Inflammatory macrophage treated with lipopolysaccharide for 1 hour (primary cell): ENCODE measurements at regions not wholly inside any gene's neighbourhood (a gene's known extent, or its start where the extent isn't known, plus 50 kb on each side); places are given as distances from the start of the nearest gene placed in this dataset.
A peak's percentile ranks its signal among the peaks of the same experiment; 100 is the strongest.

ENCODE experiments used
- DNase-seq, 2 donors: peaks; one replicate each; pipeline ENCODE4 v3.0.0-alpha.2; 2020 to 2022

GRCh38 chr5:7955476-7955875 lies 86.5 kb downstream of the MTRR start:
- no peak for DNase-seq

- no peak for DNase-seq
Observed at GRCh38 chr5:7957329-7957728, 88.4 kb downstream of the MTRR start.

GRCh38 chr5:7960142-7960541 lies 91.2 kb downstream of the MTRR start:
- no peak for DNase-seq

GRCh38 chr5:7961540-7961939 lies 92.6 kb downstream of the MTRR start:
- no peak for DNase-seq

- DNase-seq: no peak
Observed at GRCh38 chr5:7970816-7971215, 101.9 kb downstream of the MTRR start.

GRCh38 chr5:7976411-7977190 lies 107.7 kb downstream of the MTRR start:
- DNase-seq: no peak

GRCh38 chr5:7978114-7978513 lies 109.2 kb downstream of the MTRR start:
- DNase-seq: no peak

GRCh38 chr5:7978991-7979390 lies 110.0 kb downstream of the MTRR start:
- DNase-seq: no peak

GRCh38 chr5:7980881-7981280 lies 111.9 kb downstream of the MTRR start:
- no peak for DNase-seq

- no peak for DNase-seq
Observed at GRCh38 chr5:7983433-7983832, 114.5 kb downstream of the MTRR start.

GRCh38 chr5:7991125-7991821 lies 122.3 kb downstream of the MTRR start:
- DNase-seq: no peak

GRCh38 chr5:7995688-7996294 lies 126.8 kb downstream of the MTRR start:
- no peak for DNase-seq

GRCh38 chr5:8005416-8005815 lies 136.5 kb downstream of the MTRR start:
- no peak for DNase-seq

- no peak for DNase-seq
Observed at GRCh38 chr5:8012131-8012977, 143.4 kb downstream of the MTRR start.

- DNase-seq: no peak
Observed at GRCh38 chr5:8013948-8014710, 145.2 kb downstream of the MTRR start.

- peak; percentile 2 to 25 for DNase-seq
Observed at GRCh38 chr5:8019719-8020218, 150.8 kb downstream of the MTRR start.

GRCh38 chr5:8020861-8021514 lies 152.0 kb downstream of the MTRR start:
- DNase-seq: no peak

GRCh38 chr5:8028243-8028642 lies 159.3 kb downstream of the MTRR start:
- no peak for DNase-seq

GRCh38 chr5:8033261-8033660 lies 164.3 kb downstream of the MTRR start:
- DNase-seq: no peak

- DNase-seq: no peak
Observed at GRCh38 chr5:8034852-8035251, 165.9 kb downstream of the MTRR start.

GRCh38 chr5:8048920-8049319 lies 180.0 kb downstream of the MTRR start:
- no peak for DNase-seq
